ENCODE measurements at regions not wholly inside any gene's neighbourhood (a gene's known extent, or its start where the extent isn't known, plus 50 kb on each side); places are given as distances from the start of the nearest gene placed in this dataset.

DNA sequence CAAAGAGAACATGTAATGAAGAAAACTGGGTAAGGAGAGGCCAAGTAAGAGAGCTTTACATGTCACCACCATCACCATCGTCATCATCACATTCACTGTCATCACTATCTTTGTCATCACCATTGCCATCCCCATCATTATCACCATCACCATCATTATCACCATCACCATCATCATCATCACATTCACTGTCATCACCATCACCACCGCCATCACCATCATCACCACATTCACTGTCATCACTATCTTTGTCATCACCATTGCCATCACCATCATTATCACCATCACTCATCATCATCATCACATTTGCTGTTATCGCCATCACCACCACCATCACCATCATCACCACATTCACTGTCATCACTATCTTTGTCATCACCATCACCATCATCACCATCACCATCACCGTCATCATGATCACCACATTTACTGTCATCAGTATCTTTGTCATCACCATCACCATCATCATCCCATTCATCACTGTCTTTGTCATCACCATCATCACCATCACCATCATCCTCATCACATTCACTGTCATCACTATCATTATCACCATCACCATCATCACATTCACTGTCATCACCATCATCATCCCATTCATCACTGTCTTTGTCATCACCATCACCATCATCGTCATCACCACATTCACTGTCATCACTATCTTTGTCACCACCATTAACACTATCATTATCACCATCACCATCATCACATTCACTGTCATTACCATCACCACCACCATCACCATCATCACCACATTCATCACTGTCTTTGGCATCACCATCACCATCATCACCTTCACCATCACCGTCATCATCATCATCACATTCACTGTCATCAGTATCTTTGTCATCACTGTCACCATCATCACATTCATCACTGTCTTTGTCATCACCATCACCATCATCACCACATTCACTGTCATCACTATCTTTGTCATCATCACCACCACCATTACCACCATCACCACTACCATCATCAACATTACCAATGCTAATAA is 172.3 kb downstream of the ERMARD start:
- TF ChIP-seq, protein P1, sequence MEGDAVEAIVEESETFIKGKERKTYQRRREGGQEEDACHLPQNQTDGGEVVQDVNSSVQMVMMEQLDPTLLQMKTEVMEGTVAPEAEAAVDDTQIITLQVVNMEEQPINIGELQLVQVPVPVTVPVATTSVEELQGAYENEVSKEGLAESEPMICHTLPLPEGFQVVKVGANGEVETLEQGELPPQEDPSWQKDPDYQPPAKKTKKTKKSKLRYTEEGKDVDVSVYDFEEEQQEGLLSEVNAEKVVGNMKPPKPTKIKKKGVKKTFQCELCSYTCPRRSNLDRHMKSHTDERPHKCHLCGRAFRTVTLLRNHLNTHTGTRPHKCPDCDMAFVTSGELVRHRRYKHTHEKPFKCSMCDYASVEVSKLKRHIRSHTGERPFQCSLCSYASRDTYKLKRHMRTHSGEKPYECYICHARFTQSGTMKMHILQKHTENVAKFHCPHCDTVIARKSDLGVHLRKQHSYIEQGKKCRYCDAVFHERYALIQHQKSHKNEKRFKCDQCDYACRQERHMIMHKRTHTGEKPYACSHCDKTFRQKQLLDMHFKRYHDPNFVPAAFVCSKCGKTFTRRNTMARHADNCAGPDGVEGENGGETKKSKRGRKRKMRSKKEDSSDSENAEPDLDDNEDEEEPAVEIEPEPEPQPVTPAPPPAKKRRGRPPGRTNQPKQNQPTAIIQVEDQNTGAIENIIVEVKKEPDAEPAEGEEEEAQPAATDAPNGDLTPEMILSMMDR (IDR thresholded peaks at IDR 0.05; ENCODE audit: borderline replicate concordance, control extremely low read depth, extremely low read depth, insufficient read depth, missing control alignments), result no peak
- no peak for DNase-seq (ENCODE audit: low spot score)
- in situ Hi-C loops (cut with MboI; ENCODE audit: low sequenced_read_pairs, unreplicated experiment), result no loop called here

DNA sequence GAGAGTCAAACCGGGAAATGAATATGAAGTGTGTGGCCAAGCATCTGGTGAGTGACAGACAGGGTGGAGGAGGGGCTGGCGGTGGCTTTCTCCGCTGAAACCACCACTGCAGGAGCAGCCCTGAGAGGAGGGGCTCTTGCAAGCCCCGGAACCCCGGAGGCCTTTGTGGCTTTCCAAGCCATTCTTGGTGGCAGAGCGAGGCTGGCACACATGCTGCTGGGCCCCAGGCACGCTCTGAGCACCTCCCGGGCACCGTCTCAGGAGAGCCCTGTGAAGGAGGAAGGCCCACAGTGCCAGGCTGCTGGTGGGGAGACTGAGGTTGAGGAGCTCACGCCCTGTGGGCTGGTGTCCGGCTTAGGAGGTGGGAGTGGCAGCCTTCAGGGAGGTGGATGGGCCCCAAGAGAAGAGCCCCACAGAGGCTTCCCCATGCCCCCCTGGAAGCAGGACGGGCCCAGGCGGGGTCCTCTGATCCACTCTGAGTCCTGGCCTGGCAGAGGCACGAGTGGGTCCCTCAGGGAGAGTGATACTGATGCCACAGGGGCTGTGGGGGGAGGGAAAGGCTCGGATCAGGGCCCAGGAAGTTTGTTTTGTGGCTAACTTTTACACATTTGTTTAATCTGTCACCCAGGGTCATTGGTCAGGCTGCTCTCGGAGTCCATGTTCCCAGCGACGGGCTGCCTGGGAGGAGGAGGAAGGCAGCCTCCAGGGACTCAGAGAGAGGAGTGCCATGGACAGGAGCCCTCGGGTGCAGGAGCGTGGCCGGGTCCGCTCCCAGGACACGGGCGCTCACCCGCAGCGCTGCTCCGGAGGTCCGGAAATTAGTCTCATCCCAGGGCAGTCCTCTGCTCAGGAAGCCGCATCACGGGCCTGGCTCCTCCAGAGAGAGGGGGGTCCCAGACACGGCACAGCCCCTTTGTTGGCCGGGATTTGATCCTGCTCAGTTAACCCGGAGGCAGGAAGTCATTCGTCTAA is 170.7 kb downstream of the ERMARD start:
- no peak for DNase-seq (ENCODE audit: low spot score)
- TF ChIP-seq, protein P1 (IDR thresholded peaks at IDR 0.05; ENCODE audit: borderline replicate concordance, control extremely low read depth, extremely low read depth, insufficient read depth, missing control alignments), result no peak
- in situ Hi-C loops (cut with MboI; ENCODE audit: low sequenced_read_pairs, unreplicated experiment), result no loop called here

DNA sequence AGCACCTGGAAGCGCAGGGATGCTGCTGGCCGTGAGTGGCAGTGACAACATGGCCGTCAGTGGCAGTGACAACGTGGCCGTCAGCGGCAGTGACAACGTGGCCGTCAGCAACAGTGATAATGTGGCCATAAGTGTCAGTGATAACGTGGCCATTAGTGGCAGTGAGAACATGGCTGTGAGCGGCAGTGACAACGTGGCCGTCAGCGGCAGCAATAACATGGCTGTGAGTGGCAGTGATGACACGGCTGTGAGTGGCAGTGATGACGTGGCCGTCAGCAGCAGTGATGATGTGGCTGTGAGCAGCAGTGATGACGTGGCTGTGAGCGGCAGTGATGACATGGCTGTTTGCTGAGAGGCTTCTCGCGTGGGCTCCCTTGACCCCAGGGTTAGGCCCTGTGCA is 169.8 kb downstream of the ERMARD start:
- TF ChIP-seq, protein P1 (IDR thresholded peaks at IDR 0.05; ENCODE audit: borderline replicate concordance, control extremely low read depth, extremely low read depth, insufficient read depth, missing control alignments), result no peak
- in situ Hi-C loops (cut with MboI; ENCODE audit: low sequenced_read_pairs, unreplicated experiment), result no loop called here
- DNase-seq (ENCODE audit: low spot score), result no peak

DNA sequence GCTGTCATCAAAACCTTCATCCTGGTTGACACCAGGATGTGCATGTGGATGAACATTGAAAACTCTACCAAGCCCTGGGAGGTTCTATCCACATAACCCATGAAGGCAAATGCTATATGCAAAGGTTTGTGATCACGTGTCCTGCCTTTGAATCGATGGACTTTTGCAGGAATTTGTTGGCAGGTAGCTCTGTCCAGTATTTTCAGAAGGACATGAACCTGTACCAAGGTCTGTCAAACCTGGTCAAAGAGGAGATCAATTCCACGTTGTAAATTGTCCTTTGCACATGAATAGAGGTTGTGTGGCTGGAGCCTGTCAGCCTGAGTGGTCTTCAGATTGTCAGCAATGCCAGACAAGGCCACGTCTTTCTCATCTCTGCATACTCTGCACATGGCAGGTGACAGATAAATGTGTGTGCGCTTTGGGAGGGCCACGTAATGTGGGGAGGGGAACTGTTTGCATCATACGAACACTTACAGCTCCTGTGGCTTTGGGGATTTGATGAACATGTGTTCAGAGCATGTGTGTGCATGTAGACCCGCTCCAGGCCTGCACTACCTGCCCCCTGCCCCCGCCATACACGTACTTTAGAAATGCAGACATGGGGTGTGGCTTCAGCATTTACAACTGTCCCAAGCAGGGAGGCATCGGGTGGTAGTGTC is 169.1 kb downstream of the ERMARD start:
- in situ Hi-C loops (cut with MboI; ENCODE audit: low sequenced_read_pairs, unreplicated experiment), result no loop called here
- DNase-seq (ENCODE audit: low spot score), result no peak
- TF ChIP-seq, protein P1 (IDR thresholded peaks at IDR 0.05; ENCODE audit: borderline replicate concordance, control extremely low read depth, extremely low read depth, insufficient read depth, missing control alignments), result no peak

DNA sequence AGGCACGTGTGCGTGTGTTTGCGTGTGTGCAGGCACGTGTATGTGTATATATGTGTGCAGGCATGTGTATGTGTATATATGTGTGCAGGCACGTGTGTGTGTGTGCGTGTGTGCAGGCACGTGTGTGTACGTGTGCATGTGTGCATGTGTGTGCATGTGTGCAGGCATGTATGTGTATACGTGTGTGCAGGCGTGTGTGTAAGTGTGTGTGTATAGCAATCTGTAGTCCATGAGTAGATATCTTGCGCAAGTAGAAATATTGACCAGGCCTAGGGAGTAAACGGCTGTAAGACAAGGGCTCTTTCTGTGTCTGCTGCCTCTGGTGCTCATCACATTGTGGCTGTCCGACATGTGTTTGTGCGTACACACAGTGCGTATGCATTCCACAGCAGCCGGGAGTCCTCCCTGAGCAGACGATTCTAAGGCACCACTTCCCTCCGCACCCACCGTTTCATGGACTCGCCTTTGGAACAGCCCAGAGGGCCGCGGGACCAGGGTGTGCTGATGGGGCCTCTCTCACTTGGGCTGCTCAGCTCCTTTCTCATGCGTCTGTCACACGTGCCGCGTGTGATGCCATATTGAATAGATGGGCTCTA is 167.6 kb downstream of the ERMARD start:
- DNase-seq (ENCODE audit: low spot score), result no peak
- in situ Hi-C loops (cut with MboI; ENCODE audit: low sequenced_read_pairs, unreplicated experiment), result no loop called here

More for the DNA sequence above, 167.6 kb downstream of the ERMARD start:
- TF ChIP-seq, protein P1 (IDR thresholded peaks at IDR 0.05; ENCODE audit: borderline replicate concordance, control extremely low read depth, extremely low read depth, insufficient read depth, missing control alignments), result no peak
